Left ventricle myocardium inferior (tissue), 1 donor: ENCODE measurements at regions not wholly inside any gene's neighbourhood (a gene's known extent, or its start where the extent isn't known, plus 50 kb on each side); places are given as distances from the start of the nearest gene placed in this dataset.

Experiments used
- DNase-seq: peaks from one replicate; pipeline ENCODE4 v3.0.0-alpha.2; 2020
- H3K27ac ChIP-seq: fragments of 200-600 bp; replicated peaks from 2 replicates; pipeline ENCODE4 v1.8.0; 2021
- H3K27me3 ChIP-seq: fragments of 200-600 bp; 2 replicates; pipeline ENCODE4 v1.8.0; 2021; ENCODE audit warnings: low read depth
- H3K36me3 ChIP-seq: fragments of 200-600 bp; 2 replicates; pipeline ENCODE4 v1.8.0; 2021
- H3K4me1 ChIP-seq: fragments of 200-600 bp; 2 replicates; pipeline ENCODE4 v1.8.0; 2021
- H3K4me3 ChIP-seq: fragments of 200-600 bp; 2 replicates; pipeline ENCODE4 v1.8.0; 2021; ENCODE audit warnings: mild to moderate bottlenecking, moderate library complexity
- H3K9me3 ChIP-seq: fragments of 200-600 bp; replicated peaks from 2 replicates; pipeline ENCODE4 v1.8.0; 2021
- CTCF ChIP-seq: fragments of 200-600 bp; IDR thresholded peaks from 2 replicates; pipeline ENCODE4 v1.8.0; 2021; ENCODE audit warnings: antibody characterized with exemption, mild to moderate bottlenecking, borderline replicate concordance
- intact Hi-C: fragments of 100-400 bp; cut with micrococcal nuclease; formaldehyde crosslinking; loops from one replicate; pipeline ENCODE4 v1.11.0; 2022
- donor health status: DM: no; HTN: yes; CAD: no; lungs with severe emphysema.

GRCh38 chr5:141786700-141787099, 91.5 kb downstream of the PCDH1 start:
- Histone ChIP-seq H3K4me1 (peaks cover 19% of the 10 kb centered on the region), H3K4me3 (no peak overlapping the region), H3K9me3 (no peaks in the 10 kb centered on the region), H3K36me3 (no peaks in the 10 kb centered on the region), H3K27me3 (peaks cover 17% of the 10 kb centered on the region), H3K27ac (no peak overlapping the region)
- no peak for DNase-seq
- intact Hi-C loops, result no loop called here
- no peak for TF ChIP-seq CTCF

DNA sequence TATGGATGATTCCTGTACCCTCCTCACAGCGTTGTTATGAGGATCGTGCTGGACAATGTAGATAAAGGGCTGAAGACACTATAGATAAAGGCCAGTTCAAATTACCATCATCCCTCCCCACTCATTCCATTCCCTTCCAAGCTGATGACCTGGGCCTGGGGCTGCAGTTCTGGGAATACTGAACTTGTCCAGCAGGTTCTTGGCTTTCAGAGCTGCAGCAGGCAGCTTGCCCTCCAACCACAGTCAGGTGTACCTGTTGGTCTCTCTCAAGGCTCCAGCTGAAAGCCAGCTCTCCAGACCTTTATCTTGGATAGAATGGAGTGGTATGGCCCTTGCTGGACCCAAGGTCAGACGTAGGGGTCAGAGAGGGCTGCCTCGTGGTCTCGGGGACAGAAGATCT, 92.5 kb downstream of the PCDH1 start:
- H3K36me3 ChIP-seq, result no peaks in the 10 kb centered on the region
- no peaks in the 10 kb centered on the region for H3K9me3 ChIP-seq
- H3K4me1 ChIP-seq, result peaks cover 19% of the 10 kb centered on the region
- intact Hi-C loops, result no loop called here
- no peak overlapping the region for H3K4me3 ChIP-seq
- no peak overlapping the region for H3K27ac ChIP-seq
- H3K27me3 ChIP-seq, result peaks cover 17% of the 10 kb centered on the region
- no peak for TF ChIP-seq CTCF
- no peak for DNase-seq

DNA sequence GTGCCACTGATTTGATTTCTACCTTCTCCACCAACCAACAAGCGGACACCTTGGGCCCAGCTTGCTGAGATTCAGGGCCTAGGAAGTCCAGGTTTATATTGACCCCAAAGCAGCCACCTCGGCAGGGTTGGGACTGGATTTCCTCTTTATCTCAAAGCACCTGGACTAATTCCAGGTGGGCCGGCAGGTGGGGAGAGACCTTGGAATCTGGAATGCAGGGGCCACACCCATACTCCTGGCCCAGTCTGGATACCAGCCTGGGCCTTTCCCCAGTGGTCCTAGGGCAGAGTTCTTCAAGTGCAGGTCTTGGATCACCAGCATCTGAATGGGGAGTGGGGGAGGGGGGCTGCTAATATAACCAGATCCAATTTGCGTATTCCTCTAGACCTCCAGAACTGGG, 93.1 kb downstream of the PCDH1 start:
- H3K36me3 ChIP-seq, result no peaks in the 10 kb centered on the region
- H3K27me3 ChIP-seq, result peaks cover 17% of the 10 kb centered on the region
- no peaks in the 10 kb centered on the region for H3K9me3 ChIP-seq
- DNase-seq, result no peak
- intact Hi-C loops, result no loop called here
- peaks cover 25% of the 10 kb centered on the region for H3K4me1 ChIP-seq
- TF ChIP-seq CTCF, result no peak
- no peak overlapping the region for H3K27ac ChIP-seq
- H3K4me3 ChIP-seq, result no peak overlapping the region

DNA sequence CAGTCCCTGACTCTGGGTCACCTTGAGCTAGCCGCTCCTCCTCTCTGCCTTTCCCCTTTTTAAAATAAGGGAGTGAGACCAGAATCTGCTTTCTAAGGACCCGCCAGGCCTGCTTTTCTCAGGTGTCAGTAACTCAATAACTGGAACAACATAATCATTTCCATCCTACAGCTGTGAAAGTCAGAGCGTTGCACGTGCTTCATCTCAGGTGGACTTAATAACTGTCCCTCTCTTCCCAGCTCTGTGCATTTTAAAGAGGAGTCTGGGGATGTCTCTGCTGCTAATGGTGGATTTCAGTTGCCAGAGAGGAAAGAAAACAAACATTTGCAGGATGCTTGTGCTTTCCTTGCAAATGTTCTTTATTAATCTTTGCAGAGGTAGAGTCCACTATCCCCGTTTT, 93.7 kb downstream of the PCDH1 start:
- no peaks in the 10 kb centered on the region for H3K9me3 ChIP-seq
- DNase-seq, result no peak
- H3K36me3 ChIP-seq, result no peaks in the 10 kb centered on the region
- TF ChIP-seq CTCF, result no peak
- intact Hi-C loops, result no loop called here
- no peak overlapping the region for H3K4me3 ChIP-seq
- no peak overlapping the region for H3K27ac ChIP-seq
- H3K4me1 ChIP-seq, result peaks cover 31% of the 10 kb centered on the region
- peaks cover 17% of the 10 kb centered on the region for H3K27me3 ChIP-seq

GRCh38 chr5:141783947-141784296, 94.3 kb downstream of the PCDH1 start:
- no peak for DNase-seq
- TF ChIP-seq CTCF, result no peak
- intact Hi-C loops, result no loop called here
- Histone ChIP-seq H3K4me1 (peaks cover 37% of the 10 kb centered on the region), H3K27ac (no peak overlapping the region), H3K27me3 (peaks cover 16% of the 10 kb centered on the region), H3K9me3 (no peaks in the 10 kb centered on the region), H3K36me3 (no peaks in the 10 kb centered on the region), H3K4me3 (no peak overlapping the region)
